ENCODE measurements at regions not wholly inside any gene's neighbourhood (a gene's known extent, or its start where the extent isn't known, plus 50 kb on each side); places are given as distances from the start of the nearest gene placed in this dataset.

GRCh38 chr2:184004289-184004947 is 593.9 kb upstream of the ZNF804A start:
- H3K36me3 ChIP-seq: no peaks in the 10 kb centered on the region
- no peaks in the 10 kb centered on the region for H3K4me1 ChIP-seq
- DNase-seq: no peak
- no peaks in the 10 kb centered on the region for H3K9me3 ChIP-seq
- no peak overlapping the region for H3K4me3 ChIP-seq
- H3K27ac ChIP-seq: no peak overlapping the region
- no peak for TF ChIP-seq POLR2A (IDR thresholded peaks at IDR 0.05)
- TF ChIP-seq CTCF (IDR thresholded peaks at IDR 0.05): no peak
- no peaks in the 10 kb centered on the region for H3K27me3 ChIP-seq

GRCh38 chr2:184004948-184005672 is 593.2 kb upstream of the ZNF804A start:
- TF ChIP-seq CTCF (IDR thresholded peaks at IDR 0.05): no peak
- Histone ChIP-seq H3K9me3 (no peaks in the 10 kb centered on the region), H3K4me3 (no peak overlapping the region), H3K4me1 (no peaks in the 10 kb centered on the region), H3K27me3 (no peaks in the 10 kb centered on the region), H3K27ac (no peak overlapping the region), H3K36me3 (no peaks in the 10 kb centered on the region)
- no peak for DNase-seq

GRCh38 chr2:184006998-184007397 is 591.3 kb upstream of the ZNF804A start:
- no peaks in the 10 kb centered on the region for H3K9me3 ChIP-seq
- H3K27me3 ChIP-seq: no peaks in the 10 kb centered on the region
- no peaks in the 10 kb centered on the region for H3K36me3 ChIP-seq
- no peak overlapping the region for H3K4me3 ChIP-seq
- DNase-seq: no peak
- H3K4me1 ChIP-seq: no peaks in the 10 kb centered on the region
- TF ChIP-seq CTCF (IDR thresholded peaks at IDR 0.05): no peak
- no peak for TF ChIP-seq POLR2A (IDR thresholded peaks at IDR 0.05)
- H3K27ac ChIP-seq: no peak overlapping the region

- no peaks in the 10 kb centered on the region for H3K27me3 ChIP-seq
- H3K9me3 ChIP-seq: no peaks in the 10 kb centered on the region
- no peak for DNase-seq
- H3K36me3 ChIP-seq: no peaks in the 10 kb centered on the region
- H3K4me3 ChIP-seq: no peak overlapping the region
- H3K4me1 ChIP-seq: no peaks in the 10 kb centered on the region
- TF ChIP-seq POLR2A (IDR thresholded peaks at IDR 0.05): no peak
- TF ChIP-seq CTCF (IDR thresholded peaks at IDR 0.05): no peak
- no peak overlapping the region for H3K27ac ChIP-seq
Measured at GRCh38 chr2:184026961-184027360, 571.4 kb upstream of the ZNF804A start.

- H3K36me3 ChIP-seq: no peaks in the 10 kb centered on the region
Measured at GRCh38 chr2:184030245-184030644, 568.1 kb upstream of the ZNF804A start.

GRCh38 chr2:184030989-184031388 is 567.3 kb upstream of the ZNF804A start:
- no peak overlapping the region for H3K27ac ChIP-seq
- no peaks in the 10 kb centered on the region for H3K36me3 ChIP-seq
- no peak for DNase-seq
- no peaks in the 10 kb centered on the region for H3K27me3 ChIP-seq
- no peaks in the 10 kb centered on the region for H3K9me3 ChIP-seq
- TF ChIP-seq CTCF (IDR thresholded peaks at IDR 0.05) (no peak), POLR2A (IDR thresholded peaks at IDR 0.05) (no peak)
- no peak overlapping the region for H3K4me3 ChIP-seq
- no peaks in the 10 kb centered on the region for H3K4me1 ChIP-seq

More at GRCh38 chr2:184030245-184030644, 568.1 kb upstream of the ZNF804A start:
- Histone ChIP-seq H3K27me3 (no peaks in the 10 kb centered on the region), H3K27ac (no peak overlapping the region), H3K9me3 (no peaks in the 10 kb centered on the region), H3K4me3 (no peak overlapping the region), H3K4me1 (no peaks in the 10 kb centered on the region)
- TF ChIP-seq POLR2A (IDR thresholded peaks at IDR 0.05): no peak
- no peak for DNase-seq

Measured in Peyer's patch (tissue), 4 donors.